ENCODE measurements at regions not wholly inside any gene's neighbourhood (a gene's known extent, or its start where the extent isn't known, plus 50 kb on each side); places are given as distances from the start of the nearest gene placed in this dataset.

GRCh38 chr13:110028838-110029621 is 242.6 kb upstream of the IRS2 start:
- DNase-seq (ENCODE audit: low read depth, low spot score), result no peak
- no peak overlapping the region for H3K4me3 ChIP-seq (ENCODE audit: low read depth in 2 of 2, low read length in 2 of 2)
- CTCF ChIA-PET, result no interaction called here
- intact Hi-C loops (cut with micrococcal nuclease; ENCODE audit: unreplicated experiment), result no loop called here
- no peaks in the 10 kb centered on the region for H3K4me1 ChIP-seq (ENCODE audit: control insufficient read depth, insufficient read depth, low read length)
- TF ChIP-seq TCF7L2 (IDR thresholded peaks at IDR 0.05; ENCODE audit: low read depth, low read length) (no peak), POLR2AphosphoS5 (IDR thresholded peaks at IDR 0.05; ENCODE audit: low read depth, low read length) (no peak), CTCF (IDR thresholded peaks at IDR 0.05) (no peak), REST (IDR thresholded peaks at IDR 0.05; ENCODE audit: insufficient read depth in 1 of 2, low read depth in 2 of 2, low read length in 1 of 2) (no peak), SIN3A (IDR thresholded peaks at IDR 0.05; ENCODE audit: borderline replicate concordance, insufficient read depth, low read depth, low read length) (no peak)
- no peaks in the 10 kb centered on the region for H3K9me3 ChIP-seq (ENCODE audit: control insufficient read depth, insufficient read depth, low read depth, low read length)
- no peaks in the 10 kb centered on the region for H3K36me3 ChIP-seq (ENCODE audit: control insufficient read depth, insufficient read depth, low read length)
- in situ Hi-C loops (cut with HindIII; ENCODE audit: low pct_unique_long_range_greater_than_20kb, low sequenced_read_pairs), result no loop called here
- ATAC-seq, result no peak
- no peak overlapping the region for H3K27ac ChIP-seq (ENCODE audit: low read length)
- POLR2A ChIA-PET, result no interaction called here
- no peaks in the 10 kb centered on the region for H3K27me3 ChIP-seq (ENCODE audit: control insufficient read depth, insufficient read depth, low read length)
- BruUV-seq (replicated peaks), result no TSS peak

GRCh38 chr13:110028311-110028710 is 241.9 kb upstream of the IRS2 start:
- H3K4me1 ChIP-seq (ENCODE audit: control insufficient read depth, insufficient read depth, low read length), result no peaks in the 10 kb centered on the region
- intact Hi-C loops (cut with micrococcal nuclease; ENCODE audit: unreplicated experiment), result no loop called here
- ChIA-PET POLR2A (no interaction called here), CTCF (no interaction called here)
- TF ChIP-seq TCF7L2 (IDR thresholded peaks at IDR 0.05; ENCODE audit: low read depth, low read length) (no peak), SIN3A (IDR thresholded peaks at IDR 0.05; ENCODE audit: borderline replicate concordance, insufficient read depth, low read depth, low read length) (no peak), CTCF (IDR thresholded peaks at IDR 0.05) (no peak)
- no peak overlapping the region for H3K27ac ChIP-seq (ENCODE audit: low read length)
- H3K36me3 ChIP-seq (ENCODE audit: control insufficient read depth, insufficient read depth, low read length), result no peaks in the 10 kb centered on the region
- ATAC-seq (no peak), DNase-seq (ENCODE audit: low read depth, low spot score) (no peak)
- BruUV-seq (replicated peaks), result no TSS peak
- in situ Hi-C loops (cut with HindIII; ENCODE audit: low pct_unique_long_range_greater_than_20kb, low sequenced_read_pairs), result no loop called here
- H3K4me3 ChIP-seq (ENCODE audit: low read depth in 2 of 2, low read length in 2 of 2), result no peak overlapping the region
- H3K9me3 ChIP-seq (ENCODE audit: control insufficient read depth, insufficient read depth, low read depth, low read length), result no peaks in the 10 kb centered on the region
- no peaks in the 10 kb centered on the region for H3K27me3 ChIP-seq (ENCODE audit: control insufficient read depth, insufficient read depth, low read length)
